Colonic mucosa (tissue), 4 donors: ENCODE measurements at regions not wholly inside any gene's neighbourhood (a gene's known extent, or its start where the extent isn't known, plus 50 kb on each side); places are given as distances from the start of the nearest gene placed in this dataset.

Experiments
- DNase-seq: peaks from one replicate; pipeline ENCODE4 v3.0.0-alpha.2; 2020
- H3K27ac ChIP-seq: fragments of 200-600 bp; one replicate; pipeline ENCODE4 v1.8.0; 2021
- H3K27me3 ChIP-seq: fragments of 200-600 bp; one replicate; pipeline ENCODE4 v1.8.0; 2021
- H3K36me3 ChIP-seq: fragments of 200-600 bp; one replicate; pipeline ENCODE4 v1.8.0; 2021
- H3K4me1 ChIP-seq: fragments of 200-600 bp; one replicate; pipeline ENCODE4 v1.8.0; 2021; ENCODE audit warnings: mild to moderate bottlenecking
- H3K4me3 ChIP-seq: fragments of 200-600 bp; one replicate; pipeline ENCODE4 v1.8.0; 2021
- H3K9ac ChIP-seq, 2 donors: one replicate each; pipeline ENCODE4 v1.7.0; 2013; ENCODE audit warnings: control low read depth in 2 of 2, low read depth in 2 of 2, low read length in 2 of 2
- H3K9me3 ChIP-seq: fragments of 200-600 bp; one replicate; pipeline ENCODE4 v1.8.0; 2021
- CTCF ChIP-seq: fragments of 200-600 bp; IDR thresholded peaks from one replicate; pipeline ENCODE4 v1.8.0; 2022; ENCODE audit warnings: antibody characterized with exemption, mild to moderate bottlenecking
- intact Hi-C: fragments of 100-400 bp; cut with DNase I; formaldehyde crosslinking; loops from one replicate; pipeline ENCODE4 v1.14.1; 2022
- donor health status: healthy.
- donor health status: DM: no; HTN: no; CAD: no.
- donor health status: DM: no; HTN: no; CAD: no.

- no peak overlapping the region for H3K4me3 ChIP-seq
- H3K9ac ChIP-seq = no peak overlapping the region
- H3K27me3 ChIP-seq = no peaks in the 10 kb centered on the region
- H3K27ac ChIP-seq = no peak overlapping the region
- no peaks in the 10 kb centered on the region for H3K36me3 ChIP-seq
- no peaks in the 10 kb centered on the region for H3K4me1 ChIP-seq
- intact Hi-C loops = no loop called here
- TF ChIP-seq CTCF = no peak
- no peak for DNase-seq
- H3K9me3 ChIP-seq = no peaks in the 10 kb centered on the region
Observed at GRCh38 chr14:32017587-32017986, 59.5 kb upstream of the ARHGAP5 start.

GRCh38 chr14:32018391-32019092, 58.6 kb upstream of the ARHGAP5 start:
- DNase-seq = no peak
- H3K9me3 ChIP-seq = no peaks in the 10 kb centered on the region
- no peaks in the 10 kb centered on the region for H3K27me3 ChIP-seq
- H3K27ac ChIP-seq = no peak overlapping the region
- no peak overlapping the region for H3K4me3 ChIP-seq
- no peaks in the 10 kb centered on the region for H3K36me3 ChIP-seq
- no peak for TF ChIP-seq CTCF
- intact Hi-C loops = no loop called here
- H3K9ac ChIP-seq = no peak overlapping the region
- no peaks in the 10 kb centered on the region for H3K4me1 ChIP-seq

- Histone ChIP-seq H3K4me3 (no peak overlapping the region), H3K27me3 (no peaks in the 10 kb centered on the region), H3K27ac (no peak overlapping the region), H3K9me3 (no peaks in the 10 kb centered on the region), H3K4me1 (no peaks in the 10 kb centered on the region), H3K9ac (no peak overlapping the region), H3K36me3 (no peaks in the 10 kb centered on the region)
- DNase-seq = no peak
- TF ChIP-seq CTCF = no peak
- intact Hi-C loops = no loop called here
Observed at GRCh38 chr14:32019276-32019675, 57.8 kb upstream of the ARHGAP5 start.

- Histone ChIP-seq H3K9ac (no peak overlapping the region), H3K4me1 (no peaks in the 10 kb centered on the region), H3K9me3 (no peaks in the 10 kb centered on the region), H3K4me3 (no peak overlapping the region), H3K36me3 (no peaks in the 10 kb centered on the region), H3K27ac (no peak overlapping the region), H3K27me3 (no peaks in the 10 kb centered on the region)
- intact Hi-C loops = no loop called here
- no peak for DNase-seq
- no peak for TF ChIP-seq CTCF
Observed at GRCh38 chr14:32020882-32021281, 56.2 kb upstream of the ARHGAP5 start.

GRCh38 chr14:32021341-32021740, 55.8 kb upstream of the ARHGAP5 start:
- H3K27ac ChIP-seq = no peak overlapping the region
- no peaks in the 10 kb centered on the region for H3K27me3 ChIP-seq
- no peak overlapping the region for H3K9ac ChIP-seq
- H3K4me1 ChIP-seq = no peaks in the 10 kb centered on the region
- TF ChIP-seq CTCF = no peak
- H3K9me3 ChIP-seq = no peaks in the 10 kb centered on the region
- no peak overlapping the region for H3K4me3 ChIP-seq
- no peaks in the 10 kb centered on the region for H3K36me3 ChIP-seq
- intact Hi-C loops = no loop called here
- DNase-seq = no peak
